IPS-18c (cell line): ENCODE measurements at regions not wholly inside any gene's neighbourhood (a gene's known extent, or its start where the extent isn't known, plus 50 kb on each side); places are given as distances from the start of the nearest gene placed in this dataset.

ENCODE experiments used
- H3K4me3 ChIP-seq: 2 replicates; pipeline ENCODE4 v1.7.0; 2013; ENCODE audit warnings: low read depth, mild to moderate bottlenecking, low read length, moderate library complexity; ENCODE audit not compliant: insufficient read depth
- H3K9me3 ChIP-seq: one replicate; pipeline ENCODE4 v1.6.1; 2013; ENCODE audit warnings: mild to moderate bottlenecking, low read length, moderate library complexity; ENCODE audit not compliant: control insufficient read depth, insufficient read depth

DNA sequence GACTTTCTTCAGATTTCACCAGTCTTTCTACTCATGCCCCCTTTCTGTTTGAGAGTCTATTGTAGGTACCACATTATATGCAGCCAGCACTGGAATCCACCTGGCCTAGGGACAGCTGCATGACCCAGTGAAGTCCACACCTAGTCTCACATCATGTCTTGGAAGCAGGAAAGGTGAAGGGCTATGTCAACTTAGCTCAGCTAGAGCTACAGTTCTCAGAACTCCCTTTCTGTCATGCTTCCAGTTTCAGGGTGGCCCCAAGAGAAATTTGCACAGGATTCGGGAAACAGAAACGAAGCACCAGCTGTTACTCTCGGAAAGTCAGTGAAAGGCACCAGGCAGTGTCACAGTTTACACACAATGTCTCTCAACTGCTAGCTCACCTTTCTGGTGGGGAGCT lies 51.6 kb upstream of the NLRP1 start:
- peaks cover 5% of the 10 kb centered on the region for H3K9me3 ChIP-seq

GRCh38 chr17:5638596-5638995 lies 54.3 kb upstream of the NLRP1 start:
- H3K9me3 ChIP-seq = peaks cover 5% of the 10 kb centered on the region
- no peak overlapping the region for H3K4me3 ChIP-seq

More for the DNA sequence above, 51.6 kb upstream of the NLRP1 start:
- H3K4me3 ChIP-seq = no peak overlapping the region

GRCh38 chr17:5640726-5641125 lies 56.4 kb upstream of the NLRP1 start:
- peaks cover 5% of the 10 kb centered on the region for H3K9me3 ChIP-seq

GRCh38 chr17:5642752-5643151 lies 58.4 kb upstream of the NLRP1 start:
- Histone ChIP-seq H3K9me3 (peaks cover 5% of the 10 kb centered on the region), H3K4me3 (no peak overlapping the region)

More at GRCh38 chr17:5640726-5641125, 56.4 kb upstream of the NLRP1 start:
- no peak overlapping the region for H3K4me3 ChIP-seq

DNA sequence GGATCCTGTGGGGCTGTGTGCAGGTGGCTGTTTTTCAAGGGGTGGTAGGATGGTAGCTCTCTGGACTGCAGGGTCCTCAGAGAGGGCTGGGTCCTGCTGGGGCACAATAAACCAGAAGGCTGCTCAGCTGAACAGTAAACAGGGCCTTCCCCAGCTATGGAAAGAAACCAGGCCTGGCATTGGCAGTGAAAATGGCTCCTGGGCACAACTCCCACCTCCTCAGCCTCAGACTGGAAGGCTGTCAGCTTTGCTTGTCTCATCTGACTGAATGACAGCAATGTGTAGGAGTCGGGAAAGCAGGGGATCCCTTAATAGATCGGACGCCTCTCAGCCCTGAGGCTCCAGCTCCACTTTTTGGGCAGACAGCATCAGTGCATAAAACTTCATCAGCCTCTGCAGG lies 59.8 kb upstream of the NLRP1 start:
- Histone ChIP-seq H3K9me3 (no peaks in the 10 kb centered on the region), H3K4me3 (no peak overlapping the region)

GRCh38 chr17:5651348-5651747 lies 67.0 kb upstream of the NLRP1 start:
- no peaks in the 10 kb centered on the region for H3K9me3 ChIP-seq

GRCh38 chr17:5661491-5662125 lies 77.3 kb upstream of the NLRP1 start:
- H3K9me3 ChIP-seq = no peaks in the 10 kb centered on the region
- H3K4me3 ChIP-seq = no peak overlapping the region

More at GRCh38 chr17:5651348-5651747, 67.0 kb upstream of the NLRP1 start:
- no peak overlapping the region for H3K4me3 ChIP-seq

GRCh38 chr17:5662409-5663085 lies 78.2 kb upstream of the NLRP1 start:
- Histone ChIP-seq H3K9me3 (no peaks in the 10 kb centered on the region), H3K4me3 (no peak overlapping the region)

DNA sequence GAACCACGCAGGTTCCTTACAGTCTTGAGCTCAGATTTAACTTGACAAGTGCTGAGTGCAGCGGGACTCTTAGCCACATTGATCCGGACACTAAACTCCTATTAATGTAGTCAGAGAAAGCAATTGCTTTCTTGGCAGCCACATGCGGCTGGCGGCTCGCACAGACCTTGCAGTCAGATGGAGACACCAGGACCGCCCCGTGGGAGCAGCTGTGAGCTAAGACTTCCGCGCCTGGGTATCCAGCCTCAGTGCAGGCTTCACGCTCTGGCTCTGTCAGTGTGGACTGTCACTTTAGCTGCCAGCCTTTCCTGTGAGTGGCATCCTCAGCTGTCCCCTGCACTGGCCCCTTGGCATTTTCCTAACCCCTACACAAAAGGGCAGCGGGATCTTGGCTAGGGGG lies 80.9 kb upstream of the NLRP1 start:
- no peaks in the 10 kb centered on the region for H3K9me3 ChIP-seq
- H3K4me3 ChIP-seq = no peak overlapping the region

DNA sequence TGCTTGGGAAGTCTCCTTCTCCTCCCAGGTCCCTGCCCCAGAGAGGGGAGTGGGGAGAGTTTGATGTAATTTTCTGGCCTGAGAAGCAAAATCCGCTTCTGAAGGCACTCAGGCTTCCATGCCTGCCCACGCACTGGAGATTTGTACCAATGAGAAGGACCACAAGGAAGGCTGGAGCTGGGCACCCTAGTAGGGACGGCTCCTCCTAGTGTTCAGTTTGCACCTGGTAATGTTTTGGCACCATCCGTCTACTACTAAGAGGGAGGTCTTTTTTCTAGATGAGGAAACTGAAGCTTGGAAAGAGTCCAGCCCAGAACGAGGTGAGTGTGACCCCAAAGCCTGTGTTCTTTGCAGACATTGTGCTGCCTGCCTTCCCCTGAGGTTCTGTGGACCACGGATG lies 83.6 kb upstream of the NLRP1 start:
- no peak overlapping the region for H3K4me3 ChIP-seq
- no peaks in the 10 kb centered on the region for H3K9me3 ChIP-seq

- H3K9me3 ChIP-seq = no peaks in the 10 kb centered on the region
- H3K4me3 ChIP-seq = no peak overlapping the region
Measured at GRCh38 chr17:5668557-5669138, 84.3 kb upstream of the NLRP1 start.

GRCh38 chr17:5669191-5669590 lies 84.9 kb upstream of the NLRP1 start:
- no peak overlapping the region for H3K4me3 ChIP-seq

GRCh38 chr17:5672141-5672540 lies 87.8 kb upstream of the NLRP1 start:
- Histone ChIP-seq H3K4me3 (no peak overlapping the region), H3K9me3 (no peaks in the 10 kb centered on the region)

More at GRCh38 chr17:5669191-5669590, 84.9 kb upstream of the NLRP1 start:
- no peaks in the 10 kb centered on the region for H3K9me3 ChIP-seq

DNA sequence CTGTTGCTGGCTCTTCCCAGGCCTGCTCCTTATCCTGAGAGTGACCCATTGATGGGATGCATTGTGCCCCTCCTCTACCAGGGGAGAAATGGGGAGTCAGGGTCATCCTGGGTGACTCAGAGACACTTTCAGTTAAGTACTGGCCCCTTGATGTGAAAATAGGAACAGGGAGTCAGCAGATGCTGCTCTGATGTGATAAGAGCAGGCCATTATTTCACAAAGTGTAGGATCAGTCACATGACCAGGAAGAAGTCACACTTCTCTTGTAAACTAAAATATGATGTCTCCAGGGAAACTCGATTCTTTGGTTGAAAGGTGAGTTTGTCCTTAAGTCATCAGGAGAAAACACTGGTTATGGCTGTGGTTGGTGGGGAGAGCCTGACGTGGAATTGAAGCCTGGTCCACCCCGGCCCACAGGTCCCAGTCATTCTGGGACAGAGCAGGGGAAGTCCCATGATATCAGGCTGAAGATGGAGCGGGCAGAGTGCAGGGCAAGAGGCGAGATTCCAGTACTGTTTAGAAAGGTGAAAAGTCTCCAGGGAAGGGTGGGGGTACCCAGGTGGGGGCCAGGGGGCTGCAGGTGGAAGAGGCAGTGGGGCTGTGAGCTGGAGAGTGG lies 88.6 kb upstream of the NLRP1 start:
- Histone ChIP-seq H3K4me3 (no peak overlapping the region), H3K9me3 (no peaks in the 10 kb centered on the region)

- Histone ChIP-seq H3K9me3 (no peaks in the 10 kb centered on the region), H3K4me3 (no peak overlapping the region)
Measured at GRCh38 chr17:5675625-5676421, 91.5 kb upstream of the NLRP1 start.

DNA sequence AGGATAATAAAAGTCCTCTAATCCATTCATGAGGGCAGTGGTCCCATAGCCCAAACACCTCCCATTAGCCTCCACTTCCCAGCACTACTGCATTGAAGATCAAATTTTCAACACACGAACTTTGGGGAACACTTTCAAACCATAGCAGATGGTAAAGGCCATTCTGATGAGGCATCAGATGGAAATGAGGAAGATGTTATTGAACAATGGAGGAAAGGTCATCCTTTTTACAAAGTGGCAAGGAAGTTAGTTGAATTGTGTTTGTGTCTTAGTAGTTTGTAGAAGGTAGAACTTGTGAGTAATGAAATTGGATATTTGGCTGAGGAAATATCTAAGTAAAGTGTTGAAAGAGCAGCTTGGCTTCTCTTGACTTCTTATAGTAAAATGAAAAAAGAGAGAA lies 93.3 kb upstream of the NLRP1 start:
- Histone ChIP-seq H3K9me3 (no peaks in the 10 kb centered on the region), H3K4me3 (no peak overlapping the region)

DNA sequence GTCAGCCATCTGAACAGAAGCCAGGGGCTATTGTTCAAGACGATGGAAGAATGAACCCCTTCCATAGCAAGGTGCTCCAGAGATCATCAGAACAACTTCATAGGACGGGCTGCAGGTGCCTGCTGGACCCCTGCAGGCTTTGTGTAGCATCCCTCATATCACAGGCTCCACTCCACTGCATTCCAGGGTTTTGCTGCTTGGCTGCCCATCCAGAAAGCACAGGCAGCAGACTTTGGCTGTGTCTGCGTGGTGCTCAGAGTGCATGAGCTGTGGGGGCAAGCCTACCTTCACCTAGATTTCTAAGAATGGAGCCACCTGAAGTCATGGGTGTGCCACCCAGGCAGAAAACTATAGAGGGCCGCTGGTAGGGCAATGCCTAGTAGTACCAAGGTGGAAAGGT lies 93.9 kb upstream of the NLRP1 start:
- Histone ChIP-seq H3K4me3 (no peak overlapping the region), H3K9me3 (no peaks in the 10 kb centered on the region)
